ENCODE measurements at regions not wholly inside any gene's neighbourhood (a gene's known extent, or its start where the extent isn't known, plus 50 kb on each side); places are given as distances from the start of the nearest gene placed in this dataset.

- H3K9me3 ChIP-seq (replicated peaks; ENCODE audit: control insufficient read depth, insufficient read depth, low read length) = no peaks in the 10 kb centered on the region
- ChIA-PET RAD21 (ENCODE audit: unreplicated experiment) (no interaction called here), CTCF (interaction anchor here (1.3 kb wide), 1 partner anchor 124 kb away, joined by 3 read pairs; no protein-coding TSS in a partner anchor), SMC1A (ENCODE audit: uncharacterized antibody, unreplicated experiment) (interaction anchor here (1.7 kb wide), 1 partner anchor 30 kb away, joined by 5 read pairs; no protein-coding TSS in a partner anchor), POLR2A (interaction anchor here (1.0 kb wide), 1 partner anchor 30 kb away, joined by 6 read pairs; no protein-coding TSS in a partner anchor)
- no peaks in the 10 kb centered on the region for H3K79me2 ChIP-seq (ENCODE audit: control insufficient read depth, insufficient read depth, low read length)
- H4K20me1 ChIP-seq (ENCODE audit: control insufficient read depth, insufficient read depth) = no peaks in the 10 kb centered on the region
- FAIRE-seq (no peak), DNase-seq (ENCODE audit: low read depth, low spot score) (no peak), ATAC-seq (no peak)
- 99% methylated on average over 3 of the region's 3 CpGs for WGBS (ENCODE audit: insufficient coverage, insufficient replicate concordance, low lambda C conversion rate, missing lambda C conversion rate)
- intact Hi-C loops (cut with micrococcal nuclease; ENCODE audit: unreplicated experiment) = no loop called here
- H3K27me3 ChIP-seq (replicated peaks in 1 of 2; ENCODE audit: control insufficient read depth in 2 of 2, insufficient read depth in 2 of 2, low read length in 1 of 2) = no peaks in the 10 kb centered on the region
- BruUV-seq (replicated peaks) = no TSS peak
- in situ Hi-C loops (cut with MboI) = no loop called here
- H2AFZ ChIP-seq (ENCODE audit: control insufficient read depth, low read depth, low read length) = no peak overlapping the region
- H3K36me3 ChIP-seq (ENCODE audit: control insufficient read depth in 2 of 2, insufficient read depth in 2 of 2, low read length in 1 of 2) = no peaks in the 10 kb centered on the region
- no peak overlapping the region for H3K4me2 ChIP-seq (ENCODE audit: control insufficient read depth, insufficient read depth)
- TF ChIP-seq, protein P1, sequence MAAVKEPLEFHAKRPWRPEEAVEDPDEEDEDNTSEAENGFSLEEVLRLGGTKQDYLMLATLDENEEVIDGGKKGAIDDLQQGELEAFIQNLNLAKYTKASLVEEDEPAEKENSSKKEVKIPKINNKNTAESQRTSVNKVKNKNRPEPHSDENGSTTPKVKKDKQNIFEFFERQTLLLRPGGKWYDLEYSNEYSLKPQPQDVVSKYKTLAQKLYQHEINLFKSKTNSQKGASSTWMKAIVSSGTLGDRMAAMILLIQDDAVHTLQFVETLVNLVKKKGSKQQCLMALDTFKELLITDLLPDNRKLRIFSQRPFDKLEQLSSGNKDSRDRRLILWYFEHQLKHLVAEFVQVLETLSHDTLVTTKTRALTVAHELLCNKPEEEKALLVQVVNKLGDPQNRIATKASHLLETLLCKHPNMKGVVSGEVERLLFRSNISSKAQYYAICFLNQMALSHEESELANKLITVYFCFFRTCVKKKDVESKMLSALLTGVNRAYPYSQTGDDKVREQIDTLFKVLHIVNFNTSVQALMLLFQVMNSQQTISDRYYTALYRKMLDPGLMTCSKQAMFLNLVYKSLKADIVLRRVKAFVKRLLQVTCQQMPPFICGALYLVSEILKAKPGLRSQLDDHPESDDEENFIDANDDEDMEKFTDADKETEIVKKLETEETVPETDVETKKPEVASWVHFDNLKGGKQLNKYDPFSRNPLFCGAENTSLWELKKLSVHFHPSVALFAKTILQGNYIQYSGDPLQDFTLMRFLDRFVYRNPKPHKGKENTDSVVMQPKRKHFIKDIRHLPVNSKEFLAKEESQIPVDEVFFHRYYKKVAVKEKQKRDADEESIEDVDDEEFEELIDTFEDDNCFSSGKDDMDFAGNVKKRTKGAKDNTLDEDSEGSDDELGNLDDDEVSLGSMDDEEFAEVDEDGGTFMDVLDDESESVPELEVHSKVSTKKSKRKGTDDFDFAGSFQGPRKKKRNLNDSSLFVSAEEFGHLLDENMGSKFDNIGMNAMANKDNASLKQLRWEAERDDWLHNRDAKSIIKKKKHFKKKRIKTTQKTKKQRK (IDR thresholded peaks at IDR 0.05; ENCODE audit: low read depth, low read length) = no peak
- TF ChIP-seq KLF5 (IDR thresholded peaks at IDR 0.05; ENCODE audit: partially characterized antibody) (no peak), EP300 (IDR thresholded peaks at IDR 0.05; ENCODE audit: borderline replicate concordance in 1 of 2, control insufficient read depth in 1 of 2, low read depth in 2 of 2, low read length in 2 of 2) (no peak), SIX5 (IDR thresholded peaks at IDR 0.05; ENCODE audit: low read depth, low read length, severe bottlenecking) (no peak), PML (IDR thresholded peaks at IDR 0.05; ENCODE audit: low read length) (no peak), WRNIP1 (IDR thresholded peaks at IDR 0.05; ENCODE audit: borderline replicate concordance, low read depth, low read length) (no peak)
- no peak overlapping the region for H3K9ac ChIP-seq (ENCODE audit: control insufficient read depth, insufficient read depth, low read length)
- peaks cover 15% of the 10 kb centered on the region for H3K4me1 ChIP-seq (ENCODE audit: control insufficient read depth, insufficient read depth, low read length)
- H3K27ac ChIP-seq (ENCODE audit: control insufficient read depth, insufficient read depth) = no peak overlapping the region
- no peak overlapping the region for H3K4me3 ChIP-seq
Measured at GRCh38 chr1:184858288-184858687, 103.6 kb upstream of the EDEM3 start.

All from GM12878 (cell line).